ENCODE measurements at regions not wholly inside any gene's neighbourhood (a gene's known extent, or its start where the extent isn't known, plus 50 kb on each side); places are given as distances from the start of the nearest gene placed in this dataset.

DNA sequence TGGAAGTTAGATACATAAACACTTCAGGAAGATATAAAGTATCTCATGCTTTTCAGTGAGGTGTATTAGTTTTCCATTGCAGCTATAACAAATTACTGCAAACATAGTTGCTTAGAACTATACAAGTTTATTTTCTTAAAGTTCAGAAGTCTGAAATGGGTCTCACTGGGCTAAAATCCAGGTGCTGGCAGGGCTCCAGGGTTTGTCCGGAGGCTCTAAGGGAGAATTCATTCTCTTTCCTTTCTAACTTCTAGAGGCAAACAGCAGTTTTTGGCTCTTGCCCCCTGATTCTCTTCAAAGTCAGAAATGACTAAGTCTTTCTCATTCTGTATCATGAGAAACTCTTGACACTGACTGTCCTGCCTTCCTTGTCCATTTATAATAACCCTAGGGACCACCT lies 138.8 kb downstream of the AASDHPPT start:
- TF ChIP-seq, protein P1, sequence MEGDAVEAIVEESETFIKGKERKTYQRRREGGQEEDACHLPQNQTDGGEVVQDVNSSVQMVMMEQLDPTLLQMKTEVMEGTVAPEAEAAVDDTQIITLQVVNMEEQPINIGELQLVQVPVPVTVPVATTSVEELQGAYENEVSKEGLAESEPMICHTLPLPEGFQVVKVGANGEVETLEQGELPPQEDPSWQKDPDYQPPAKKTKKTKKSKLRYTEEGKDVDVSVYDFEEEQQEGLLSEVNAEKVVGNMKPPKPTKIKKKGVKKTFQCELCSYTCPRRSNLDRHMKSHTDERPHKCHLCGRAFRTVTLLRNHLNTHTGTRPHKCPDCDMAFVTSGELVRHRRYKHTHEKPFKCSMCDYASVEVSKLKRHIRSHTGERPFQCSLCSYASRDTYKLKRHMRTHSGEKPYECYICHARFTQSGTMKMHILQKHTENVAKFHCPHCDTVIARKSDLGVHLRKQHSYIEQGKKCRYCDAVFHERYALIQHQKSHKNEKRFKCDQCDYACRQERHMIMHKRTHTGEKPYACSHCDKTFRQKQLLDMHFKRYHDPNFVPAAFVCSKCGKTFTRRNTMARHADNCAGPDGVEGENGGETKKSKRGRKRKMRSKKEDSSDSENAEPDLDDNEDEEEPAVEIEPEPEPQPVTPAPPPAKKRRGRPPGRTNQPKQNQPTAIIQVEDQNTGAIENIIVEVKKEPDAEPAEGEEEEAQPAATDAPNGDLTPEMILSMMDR (IDR thresholded peaks at IDR 0.05; ENCODE audit: low read depth, low read length), result no peak
- DNase-seq (ENCODE audit: extremely low read depth, low read depth), result no peak

DNA sequence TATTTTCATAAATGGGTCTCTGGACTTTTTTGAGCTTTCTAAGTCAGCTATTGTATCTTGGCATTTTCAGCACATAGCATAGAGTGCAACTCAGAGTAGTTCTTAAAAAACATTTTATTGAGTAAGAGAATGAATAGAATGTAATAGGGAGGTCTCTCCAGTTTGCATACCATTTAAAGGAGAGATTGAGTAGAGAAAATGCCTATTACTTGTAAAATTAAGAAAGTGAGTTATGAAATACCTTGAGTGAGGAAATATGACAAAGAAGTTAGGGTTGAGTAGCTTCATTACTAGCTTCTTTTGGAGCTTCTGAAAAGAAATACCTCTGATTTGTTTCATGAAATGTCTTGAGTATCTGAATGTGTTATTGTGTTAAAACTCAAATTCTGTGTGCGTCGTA lies 140.0 kb downstream of the AASDHPPT start:
- no peak for DNase-seq (ENCODE audit: extremely low read depth, low read depth)
- TF ChIP-seq, protein P1 (IDR thresholded peaks at IDR 0.05; ENCODE audit: low read depth, low read length), result no peak

DNA sequence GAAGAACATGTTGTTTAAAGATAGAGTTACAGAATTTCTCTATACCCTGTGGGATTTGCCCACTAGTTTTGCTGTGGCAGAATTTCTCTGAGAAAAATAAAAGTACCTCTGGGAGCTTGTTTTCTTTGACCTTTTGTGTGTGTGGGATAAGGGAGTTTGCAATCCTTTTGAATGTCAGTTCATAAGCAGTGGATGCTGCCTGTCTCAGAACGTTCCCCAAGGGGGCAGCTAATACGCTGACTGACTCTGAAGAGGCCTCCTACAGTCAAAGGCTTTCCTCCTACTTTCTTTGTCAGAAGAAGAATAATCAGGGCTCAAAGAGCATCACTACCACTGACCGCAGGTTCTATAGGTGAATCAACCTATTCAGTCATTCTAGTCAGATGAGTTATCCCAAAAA lies 140.6 kb downstream of the AASDHPPT start:
- TF ChIP-seq, protein P1 (IDR thresholded peaks at IDR 0.05; ENCODE audit: low read depth, low read length), result no peak
- DNase-seq (ENCODE audit: extremely low read depth, low read depth), result no peak

DNA sequence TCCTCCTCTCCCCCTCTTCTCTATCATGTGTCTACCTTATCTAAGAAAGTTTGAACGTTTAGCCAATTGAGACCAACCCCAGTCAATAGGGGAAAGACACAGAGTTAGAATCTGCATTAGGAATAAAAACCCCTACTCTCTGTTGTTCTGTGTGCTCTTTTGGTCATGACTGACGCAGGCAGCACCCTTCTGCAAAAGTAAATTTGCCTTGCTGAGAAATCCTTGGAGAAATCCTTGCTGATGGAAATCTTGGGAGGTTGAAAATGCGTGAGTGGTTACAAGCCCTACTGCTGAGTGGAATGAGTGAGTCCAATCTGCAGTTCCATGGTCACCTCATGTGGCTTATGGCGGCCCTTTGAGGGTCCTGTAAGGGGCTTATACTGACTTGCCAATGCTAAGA lies 145.2 kb downstream of the AASDHPPT start:
- TF ChIP-seq, protein P1 (IDR thresholded peaks at IDR 0.05; ENCODE audit: low read depth, low read length), result no peak
- DNase-seq (ENCODE audit: extremely low read depth, low read depth), result no peak

DNA sequence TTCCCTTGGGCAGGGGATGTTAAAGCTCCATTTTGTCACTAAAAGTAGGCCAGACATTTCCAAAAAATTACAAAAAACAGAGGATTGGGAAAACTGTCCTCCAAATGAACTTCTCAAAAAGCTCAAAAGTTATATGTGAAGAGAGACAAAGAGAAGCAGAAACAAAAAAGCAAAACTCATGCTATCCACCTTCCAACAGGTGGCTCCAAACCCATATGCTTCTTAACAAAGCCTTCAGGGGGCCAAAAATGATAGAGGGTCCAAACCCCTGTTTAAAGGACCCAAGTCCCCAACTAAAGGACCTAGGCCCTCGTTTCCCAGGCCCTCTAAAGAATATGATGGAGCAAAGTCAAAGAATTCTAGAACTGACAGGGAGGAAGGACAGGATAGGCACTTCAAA lies 146.7 kb downstream of the AASDHPPT start:
- no peak for DNase-seq (ENCODE audit: extremely low read depth, low read depth)
- TF ChIP-seq, protein P1 (IDR thresholded peaks at IDR 0.05; ENCODE audit: low read depth, low read length), result no peak

DNA sequence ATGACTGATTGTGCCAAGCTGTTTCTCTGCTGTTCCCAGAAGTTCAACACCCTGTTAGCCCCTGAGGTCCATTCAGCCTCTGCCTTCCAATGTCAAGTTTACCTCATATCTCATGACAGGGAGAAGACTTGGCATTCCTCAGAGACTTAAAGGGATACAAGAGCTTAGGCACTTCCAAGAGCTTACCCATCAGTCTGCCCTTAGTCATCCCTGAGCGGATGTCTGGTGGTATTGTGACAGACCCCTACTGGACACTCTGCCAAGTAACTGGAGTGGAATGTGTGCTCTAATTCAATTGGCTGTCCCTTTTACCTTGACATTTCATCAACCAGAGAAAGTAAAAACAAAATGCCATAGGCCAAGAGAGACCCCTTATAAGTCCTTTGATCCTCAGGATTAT lies 151.5 kb downstream of the AASDHPPT start:
- no peak for DNase-seq (ENCODE audit: extremely low read depth, low read depth)
- TF ChIP-seq, protein P1 (IDR thresholded peaks at IDR 0.05; ENCODE audit: low read depth, low read length), result no peak

DNA sequence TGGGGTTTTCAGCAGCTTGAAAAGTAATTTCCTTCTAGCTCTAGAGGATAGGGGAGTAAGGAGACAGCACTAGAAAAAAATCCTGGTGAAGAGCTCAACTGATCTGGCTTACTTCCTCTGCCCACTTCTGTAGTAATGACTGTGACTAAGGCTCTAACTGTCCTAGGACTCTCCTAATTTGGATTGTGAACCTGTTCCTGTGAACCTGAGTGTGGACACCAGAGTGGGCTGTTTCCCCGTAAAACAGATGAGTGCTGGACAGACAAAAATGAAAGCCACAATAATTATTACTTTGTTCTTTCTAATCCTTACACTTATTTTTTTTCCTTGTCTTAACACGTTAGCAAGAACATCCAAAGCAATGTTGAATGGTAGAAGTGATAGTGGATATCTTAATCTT lies 154.1 kb downstream of the AASDHPPT start:
- peak; percentile 1 for DNase-seq (ENCODE audit: extremely low read depth, low read depth)

More for the DNA sequence above, 154.1 kb downstream of the AASDHPPT start:
- TF ChIP-seq, protein P1 (IDR thresholded peaks at IDR 0.05; ENCODE audit: low read depth, low read length), result peak; percentile 43
